Immature natural killer cell (primary cell): ENCODE measurements at regions not wholly inside any gene's neighbourhood (a gene's known extent, or its start where the extent isn't known, plus 50 kb on each side); places are given as distances from the start of the nearest gene placed in this dataset.

Experiments
- DNase-seq, 3 donors: peaks; one replicate each; pipeline ENCODE4 v3.0.0; 2022; ENCODE audit warnings: mixed read lengths in 1 of 3
- H3K27ac Mint-ChIP-seq, 6 donors: one replicate each; pipeline ENCODE4 v1.8.0; 2020; ENCODE audit warnings: mixed read lengths in 6 of 6, mild to moderate bottlenecking in 5 of 6, inconsistent platforms in 4 of 6, moderate library complexity in 3 of 6
- H3K27me3 Mint-ChIP-seq, 3 donors: one replicate each; pipeline ENCODE4 v1.8.0; 2020 to 2021; ENCODE audit warnings: low read depth in 3 of 3, mild to moderate bottlenecking in 3 of 3, mixed read lengths in 3 of 3, moderate library complexity in 3 of 3, inconsistent platforms in 1 of 3
- H3K36me3 Mint-ChIP-seq, 3 donors: one replicate each; pipeline ENCODE4 v1.8.0; 2020; ENCODE audit warnings: mixed read lengths in 3 of 3, inconsistent platforms in 2 of 3, mild to moderate bottlenecking in 2 of 3
- H3K4me1 Mint-ChIP-seq, 2 donors: one replicate each; pipeline ENCODE4 v1.8.0; 2020; ENCODE audit warnings: inconsistent platforms in 2 of 2, mild to moderate bottlenecking in 2 of 2, mixed read lengths in 2 of 2, moderate library complexity in 1 of 2
- H3K4me3 Mint-ChIP-seq, 5 donors: one replicate each; pipeline ENCODE4 v1.8.0; 2020; ENCODE audit warnings: mild to moderate bottlenecking in 5 of 5, mixed read lengths in 5 of 5, inconsistent platforms in 3 of 5, moderate library complexity in 3 of 5
- H3K9me3 Mint-ChIP-seq, 6 donors: one replicate each; pipeline ENCODE4 v1.8.0; 2020; ENCODE audit warnings: mild to moderate bottlenecking in 6 of 6, mixed read lengths in 6 of 6, inconsistent platforms in 4 of 6, moderate library complexity in 3 of 6

DNA sequence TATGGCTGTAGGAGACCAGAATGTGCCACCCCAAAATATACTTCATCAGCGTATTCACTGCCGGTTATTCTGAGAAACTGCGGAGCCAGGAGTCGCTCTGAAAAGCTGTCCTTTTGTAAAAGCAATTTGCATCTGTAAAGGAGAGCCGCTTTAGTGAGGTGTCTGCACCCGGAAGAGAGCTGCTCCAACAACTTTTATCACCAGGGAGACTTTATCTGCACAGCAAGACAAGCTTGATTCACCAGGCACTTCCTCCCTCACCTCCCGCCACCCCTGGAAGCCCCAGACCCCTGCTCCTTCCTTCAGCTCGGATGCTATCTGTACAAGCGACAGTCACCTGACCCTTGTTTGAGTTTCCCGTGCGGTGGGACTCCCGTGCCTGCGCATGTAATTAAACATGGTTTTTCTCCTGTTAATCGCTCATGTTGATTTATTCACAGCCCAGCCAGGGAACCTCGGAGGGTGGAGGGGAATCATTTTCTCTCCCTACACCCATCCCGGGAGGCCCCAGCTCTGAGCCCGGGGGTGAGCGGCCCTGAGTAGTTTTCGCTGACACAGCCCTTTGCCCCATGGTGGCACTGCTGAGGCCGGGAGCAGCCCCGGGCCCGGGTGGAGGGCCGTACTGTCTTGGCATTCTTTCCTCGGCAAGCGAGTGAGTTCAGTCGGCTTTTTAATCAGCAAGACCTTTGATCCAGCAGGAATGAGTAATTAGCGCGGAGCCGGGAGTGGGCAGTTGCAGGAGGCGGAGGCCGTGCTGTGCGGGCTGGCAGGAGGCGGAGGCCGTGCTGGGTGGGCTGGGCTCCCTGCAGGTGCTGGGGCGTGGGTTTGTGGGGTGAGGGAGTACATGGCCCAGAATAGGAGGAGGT, 222.7 kb upstream of the CIBAR2 start:
- Mint-ChIP-seq H3K36me3 (no peaks in the 10 kb centered on the region), H3K27ac (peak overlapping the region in 1 of 6 donors; percentile 40), H3K4me1 (peaks cover 10 to 11% of the 10 kb centered on the region in 2 donors), H3K27me3 (peaks cover 6 to 25% (median 13%) of the 10 kb centered on the region in 3 donors), H3K4me3 (peak overlapping the region; percentile 26 to 64 (median 58)), H3K9me3 (peaks cover 0 to 2% (median 0%) of the 10 kb centered on the region in 6 donors)
- no peak for DNase-seq

DNA sequence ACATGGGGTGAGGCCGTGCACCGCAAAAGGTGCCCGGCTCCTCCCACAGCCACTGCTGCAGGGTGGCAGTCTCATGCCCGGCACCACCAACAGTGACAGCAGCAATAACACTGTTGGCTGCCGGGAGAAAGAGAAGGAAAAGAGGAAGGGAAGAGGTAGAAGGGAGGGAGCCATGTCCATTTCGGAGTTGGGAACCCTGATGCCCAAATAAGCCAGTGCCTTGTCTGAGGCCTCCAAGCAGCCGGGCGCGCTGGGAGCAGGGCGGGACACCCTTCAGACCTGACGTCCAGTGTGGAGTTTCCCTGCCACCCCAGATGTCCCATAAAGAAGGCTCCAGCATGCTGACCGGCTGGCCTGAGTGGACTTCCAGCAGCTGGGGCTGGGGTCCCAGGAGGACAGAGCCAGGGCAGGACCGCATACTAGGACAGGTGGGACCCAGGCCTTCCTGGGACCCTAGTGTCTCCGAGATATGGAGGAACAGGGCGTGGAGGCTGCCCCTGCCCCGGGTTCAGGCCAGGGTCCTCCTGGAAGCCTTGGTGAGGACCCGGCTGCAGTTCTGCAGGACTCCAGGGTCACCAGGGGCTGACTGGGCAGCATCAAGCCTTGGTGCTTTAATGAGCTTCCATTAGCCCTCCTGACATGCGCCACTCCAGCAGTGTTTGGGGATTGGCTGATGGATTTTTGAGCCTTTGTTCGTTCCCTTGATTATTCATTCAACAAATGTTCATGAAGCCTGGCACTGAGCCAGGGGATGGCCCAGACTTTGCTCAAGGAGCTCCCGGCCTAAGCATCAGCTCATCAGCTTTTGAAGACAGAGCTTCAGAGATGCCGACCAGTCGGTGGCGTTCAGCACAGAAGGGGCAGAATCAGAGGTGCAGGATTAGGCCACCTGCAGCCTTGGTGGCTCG, 223.6 kb upstream of the CIBAR2 start:
- Mint-ChIP-seq H3K27ac (no peak overlapping the region), H3K36me3 (no peaks in the 10 kb centered on the region), H3K27me3 (peaks cover 3 to 21% (median 11%) of the 10 kb centered on the region in 3 donors), H3K4me3 (peak overlapping the region in 3 of 5 donors; percentile 46 to 64 (median 58)), H3K4me1 (peaks cover 8 to 11% of the 10 kb centered on the region in 2 donors), H3K9me3 (peaks cover 0 to 2% (median 0%) of the 10 kb centered on the region in 6 donors)
- no peak for DNase-seq

DNA sequence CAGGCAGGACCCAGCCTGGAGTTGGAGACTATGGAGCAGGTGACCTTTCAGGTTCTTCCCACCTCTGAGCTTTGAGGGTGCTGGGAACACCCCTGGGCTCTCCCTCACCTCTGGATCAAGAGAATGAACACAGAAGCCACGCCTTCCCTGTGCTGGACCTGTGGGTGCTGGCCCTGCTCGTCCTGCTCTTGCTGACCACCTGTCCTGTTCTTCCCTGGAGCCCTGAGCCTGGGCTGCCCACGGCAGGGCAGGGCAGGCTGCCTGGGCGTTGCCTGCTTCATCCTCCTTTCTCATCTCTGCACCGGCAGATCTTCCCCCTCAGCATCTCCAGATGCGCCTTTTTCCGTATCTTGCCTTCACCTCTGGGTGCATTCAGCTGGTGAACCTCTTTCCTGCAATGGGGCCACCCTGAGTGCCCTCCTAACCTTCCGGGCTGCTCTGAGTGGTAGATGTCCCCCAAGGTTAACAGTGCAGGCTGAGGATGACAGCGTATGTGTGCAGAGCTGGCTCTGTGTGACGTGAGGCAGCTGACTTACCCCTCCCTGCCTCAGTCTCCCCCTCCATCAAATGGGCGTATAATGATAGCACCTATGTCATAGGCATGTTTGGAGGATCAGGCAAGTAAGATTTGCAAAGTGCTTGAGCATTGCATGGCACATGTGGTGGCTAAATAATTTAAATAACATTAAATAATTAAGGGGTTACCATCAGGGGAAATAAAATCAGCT, 225.8 kb upstream of the CIBAR2 start:
- H3K4me3 Mint-ChIP-seq = no peak overlapping the region
- DNase-seq = no peak
- H3K27ac Mint-ChIP-seq = no peak overlapping the region
- peaks cover 3 to 16% (median 6%) of the 10 kb centered on the region in 3 donors for H3K27me3 Mint-ChIP-seq
- H3K36me3 Mint-ChIP-seq = no peaks in the 10 kb centered on the region
- H3K4me1 Mint-ChIP-seq = peaks cover 8 to 11% of the 10 kb centered on the region in 2 donors
- H3K9me3 Mint-ChIP-seq = peaks cover 0 to 1% (median 0%) of the 10 kb centered on the region in 6 donors

- DNase-seq = no peak
- Mint-ChIP-seq H3K4me1 (peaks cover 8 to 11% of the 10 kb centered on the region in 2 donors), H3K36me3 (no peaks in the 10 kb centered on the region), H3K9me3 (peaks cover 0 to 1% (median 0%) of the 10 kb centered on the region in 6 donors), H3K27ac (no peak overlapping the region), H3K4me3 (no peak overlapping the region), H3K27me3 (peaks cover 3 to 16% (median 6%) of the 10 kb centered on the region in 3 donors)
These were observed 226.3 kb upstream of the CIBAR2 start for GRCh38 chr16:85338638-85338982.

- Mint-ChIP-seq H3K27me3 (peaks cover 3 to 13% (median 6%) of the 10 kb centered on the region in 3 donors), H3K27ac (no peak overlapping the region), H3K4me1 (peaks cover 8 to 11% of the 10 kb centered on the region in 2 donors), H3K36me3 (no peaks in the 10 kb centered on the region), H3K9me3 (no peaks in the 10 kb centered on the region), H3K4me3 (no peak overlapping the region)
- DNase-seq = no peak
These were observed 226.9 kb upstream of the CIBAR2 start for GRCh38 chr16:85338989-85339685.

DNA sequence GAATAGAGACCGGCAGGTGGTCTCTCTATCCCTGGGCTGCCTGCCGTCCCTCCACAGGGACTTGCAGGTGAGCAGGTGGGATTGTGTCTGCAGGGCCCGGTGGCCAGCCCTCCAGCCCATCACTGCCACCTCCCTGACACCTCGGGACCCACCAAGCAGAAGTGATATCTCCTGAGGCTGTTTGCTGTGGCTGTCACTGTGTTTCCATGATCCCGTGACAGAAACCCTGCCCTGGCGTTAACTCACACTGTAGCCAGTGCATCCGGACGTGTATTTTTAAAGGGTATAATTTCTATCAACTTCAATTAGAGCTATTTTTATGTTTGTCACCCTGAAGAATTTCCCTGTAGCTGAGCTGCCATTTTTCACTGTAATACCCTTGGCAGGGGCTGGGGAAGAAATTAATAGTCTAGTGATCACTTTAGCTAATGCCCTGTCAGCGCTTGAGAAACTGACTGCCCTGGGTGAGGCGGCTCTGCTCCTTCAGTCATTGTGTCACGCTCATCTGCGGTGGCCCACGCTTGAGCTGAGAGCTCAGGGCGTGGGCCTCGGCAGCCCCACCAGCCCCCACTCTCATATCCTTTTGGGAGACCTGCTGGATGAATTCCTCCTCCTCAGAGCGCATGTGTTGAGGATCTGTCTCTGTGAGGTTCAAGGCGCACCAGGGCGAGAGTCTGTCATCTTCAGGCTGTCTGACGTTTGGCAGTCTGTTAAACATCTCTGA, 229.9 kb upstream of the CIBAR2 start:
- H3K27me3 Mint-ChIP-seq = peaks cover 3 to 10% (median 4%) of the 10 kb centered on the region in 3 donors
- no peak for DNase-seq
- no peaks in the 10 kb centered on the region for H3K4me1 Mint-ChIP-seq
- H3K27ac Mint-ChIP-seq = no peak overlapping the region
- H3K9me3 Mint-ChIP-seq = peaks cover 0 to 1% (median 0%) of the 10 kb centered on the region in 6 donors
- H3K4me3 Mint-ChIP-seq = no peak overlapping the region
- H3K36me3 Mint-ChIP-seq = peaks cover 0 to 4% (median 3%) of the 10 kb centered on the region in 3 donors

- DNase-seq = no peak
- H3K9me3 Mint-ChIP-seq = peaks cover 0 to 1% (median 0%) of the 10 kb centered on the region in 6 donors
- no peak overlapping the region for H3K27ac Mint-ChIP-seq
- peaks cover 2 to 5% (median 4%) of the 10 kb centered on the region in 3 donors for H3K27me3 Mint-ChIP-seq
- no peaks in the 10 kb centered on the region for H3K4me1 Mint-ChIP-seq
- peaks cover 0 to 4% (median 3%) of the 10 kb centered on the region in 3 donors for H3K36me3 Mint-ChIP-seq
- no peak overlapping the region for H3K4me3 Mint-ChIP-seq
These were observed 232.3 kb upstream of the CIBAR2 start for GRCh38 chr16:85344502-85345128.

DNA sequence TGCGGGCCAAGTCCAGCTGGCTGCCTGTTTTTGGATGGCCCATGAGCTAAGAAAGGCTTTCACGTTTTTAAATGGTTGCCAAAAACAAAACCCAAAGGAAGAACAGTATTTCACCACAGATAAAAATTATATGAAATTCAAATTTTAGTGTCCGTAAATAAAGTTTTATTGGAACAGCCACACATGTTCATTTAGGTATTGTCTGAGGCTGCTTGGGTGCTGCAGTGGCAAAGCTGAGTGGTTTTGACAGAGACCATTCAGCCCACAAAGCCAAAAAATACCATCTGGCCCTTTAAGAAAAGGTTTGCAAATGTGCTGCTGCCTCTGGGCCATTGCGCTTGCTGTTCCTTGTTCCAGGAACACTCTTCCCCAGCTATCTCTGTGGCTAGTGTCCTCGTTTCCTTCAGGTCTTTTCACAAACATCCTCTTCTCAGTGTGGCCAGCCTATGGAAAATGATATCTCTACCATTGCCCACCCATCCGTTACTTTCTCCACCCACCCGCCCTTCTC, 232.9 kb upstream of the CIBAR2 start:
- H3K4me3 Mint-ChIP-seq = no peak overlapping the region
- DNase-seq = no peak
- H3K4me1 Mint-ChIP-seq = no peaks in the 10 kb centered on the region
- H3K27me3 Mint-ChIP-seq = peaks cover 2 to 4% (median 4%) of the 10 kb centered on the region in 3 donors
- H3K27ac Mint-ChIP-seq = no peak overlapping the region
- peaks cover 0 to 1% (median 0%) of the 10 kb centered on the region in 6 donors for H3K9me3 Mint-ChIP-seq
- peaks cover 0 to 4% (median 3%) of the 10 kb centered on the region in 3 donors for H3K36me3 Mint-ChIP-seq

DNA sequence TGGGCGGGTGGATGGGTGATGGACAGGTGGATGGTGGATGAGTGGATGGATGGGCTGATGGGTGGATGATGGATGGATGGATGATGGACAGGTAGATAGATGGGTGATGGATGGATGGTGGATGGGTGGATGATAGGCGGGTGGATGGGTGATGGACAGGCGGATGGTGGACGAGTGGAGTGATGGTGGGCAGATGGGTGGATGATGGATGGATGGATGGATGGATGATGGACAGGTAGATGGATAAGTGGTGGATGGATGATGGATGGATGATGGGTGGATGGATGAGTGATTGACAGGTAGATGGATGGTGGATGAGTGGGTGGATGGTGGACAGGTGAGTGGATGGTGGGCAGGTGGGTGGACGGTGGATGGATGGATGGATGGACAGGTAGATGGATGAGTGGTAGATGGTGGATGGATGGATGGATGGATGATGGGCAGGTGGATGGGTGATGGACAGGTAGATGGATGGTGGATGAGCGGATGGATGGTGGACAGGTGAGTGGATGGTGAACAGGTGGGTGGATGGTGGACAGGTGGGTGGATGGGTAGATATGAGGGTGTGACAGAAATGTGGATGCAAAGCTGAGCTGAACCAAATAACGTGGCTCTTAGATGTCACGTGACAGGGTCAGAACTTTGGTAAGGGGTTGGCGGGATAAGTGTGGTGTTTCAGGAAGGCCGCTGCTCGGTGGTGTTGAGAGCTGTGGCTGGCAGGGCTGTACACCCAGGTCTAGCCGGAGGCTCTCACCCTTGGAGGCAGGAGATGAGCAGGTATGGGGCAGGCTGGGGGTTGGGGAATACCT, 234.3 kb upstream of the CIBAR2 start:
- Mint-ChIP-seq H3K27ac (peak overlapping the region in 1 of 6 donors; percentile 51), H3K36me3 (peaks cover 0 to 4% (median 3%) of the 10 kb centered on the region in 3 donors), H3K9me3 (peaks cover 0 to 1% (median 0%) of the 10 kb centered on the region in 6 donors), H3K4me3 (no peak overlapping the region), H3K27me3 (peaks cover 2 to 6% (median 4%) of the 10 kb centered on the region in 3 donors), H3K4me1 (no peaks in the 10 kb centered on the region)
- no peak for DNase-seq

DNA sequence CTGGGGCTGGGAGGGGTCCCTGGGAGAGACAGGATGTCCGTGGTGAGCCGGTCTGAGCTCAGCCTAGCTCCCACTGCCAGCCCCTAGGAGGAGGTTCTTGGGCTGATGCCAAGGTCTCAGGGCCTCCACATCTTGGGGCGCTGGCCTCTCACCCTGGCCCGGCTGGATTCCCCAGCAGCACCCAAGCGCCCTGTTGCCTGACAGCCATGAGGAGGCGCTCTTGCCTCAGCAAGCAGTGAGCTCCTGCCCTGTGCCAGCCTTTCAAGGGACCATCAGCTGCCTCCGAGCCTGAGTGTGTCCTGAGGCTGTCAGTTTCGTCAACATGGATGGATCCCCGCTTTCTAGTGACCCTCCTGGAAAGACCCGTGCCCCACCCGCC, 234.9 kb upstream of the CIBAR2 start:
- no peak for DNase-seq
- Mint-ChIP-seq H3K9me3 (peaks cover 0 to 1% (median 0%) of the 10 kb centered on the region in 6 donors), H3K27ac (no peak overlapping the region), H3K27me3 (peaks cover 2 to 6% (median 4%) of the 10 kb centered on the region in 3 donors), H3K4me1 (no peaks in the 10 kb centered on the region), H3K36me3 (peaks cover 0 to 4% (median 3%) of the 10 kb centered on the region in 3 donors), H3K4me3 (no peak overlapping the region)
